ENCODE measurements at regions not wholly inside any gene's neighbourhood (a gene's known extent, or its start where the extent isn't known, plus 50 kb on each side); places are given as distances from the start of the nearest gene placed in this dataset.

DNA sequence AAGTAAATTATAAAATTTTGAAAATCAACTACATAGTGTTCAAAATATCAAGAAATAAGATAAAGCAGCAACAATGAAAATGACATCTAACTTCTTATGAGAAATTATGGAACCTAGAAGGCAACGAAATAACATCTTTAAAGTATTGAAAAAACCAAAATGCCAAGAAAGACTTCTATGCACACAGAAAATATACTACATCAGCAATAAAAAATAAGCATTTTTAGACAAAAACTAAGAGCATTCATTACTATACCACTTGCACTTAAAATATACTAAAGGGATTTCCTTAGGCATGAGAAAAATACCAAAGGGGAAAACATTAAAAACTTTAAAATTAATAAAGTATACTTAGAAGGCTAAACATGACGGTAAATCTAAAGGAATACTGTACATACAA lies 556.3 kb downstream of the NUP35 start:
- no peak for TF ChIP-seq ZBTB7A (IDR thresholded peaks at IDR 0.05; ENCODE audit: low read depth)
- no peak for TF ChIP-seq TCF12 (IDR thresholded peaks at IDR 0.05; ENCODE audit: low read depth)
- TF ChIP-seq MAX (IDR thresholded peaks at IDR 0.05): no peak
- TF ChIP-seq CREB1 (IDR thresholded peaks at IDR 0.05; ENCODE audit: low read depth): no peak
- no peak for TF ChIP-seq YY1 (IDR thresholded peaks at IDR 0.05; ENCODE audit: low read depth)
- no peak for TF ChIP-seq USF1 (IDR thresholded peaks at IDR 0.05)
- TF ChIP-seq FOXM1 (IDR thresholded peaks at IDR 0.05; ENCODE audit: borderline replicate concordance, low read depth): no peak
- TF ChIP-seq RAD21 (IDR thresholded peaks at IDR 0.05; ENCODE audit: low read depth): no peak
- TF ChIP-seq, protein P1, sequence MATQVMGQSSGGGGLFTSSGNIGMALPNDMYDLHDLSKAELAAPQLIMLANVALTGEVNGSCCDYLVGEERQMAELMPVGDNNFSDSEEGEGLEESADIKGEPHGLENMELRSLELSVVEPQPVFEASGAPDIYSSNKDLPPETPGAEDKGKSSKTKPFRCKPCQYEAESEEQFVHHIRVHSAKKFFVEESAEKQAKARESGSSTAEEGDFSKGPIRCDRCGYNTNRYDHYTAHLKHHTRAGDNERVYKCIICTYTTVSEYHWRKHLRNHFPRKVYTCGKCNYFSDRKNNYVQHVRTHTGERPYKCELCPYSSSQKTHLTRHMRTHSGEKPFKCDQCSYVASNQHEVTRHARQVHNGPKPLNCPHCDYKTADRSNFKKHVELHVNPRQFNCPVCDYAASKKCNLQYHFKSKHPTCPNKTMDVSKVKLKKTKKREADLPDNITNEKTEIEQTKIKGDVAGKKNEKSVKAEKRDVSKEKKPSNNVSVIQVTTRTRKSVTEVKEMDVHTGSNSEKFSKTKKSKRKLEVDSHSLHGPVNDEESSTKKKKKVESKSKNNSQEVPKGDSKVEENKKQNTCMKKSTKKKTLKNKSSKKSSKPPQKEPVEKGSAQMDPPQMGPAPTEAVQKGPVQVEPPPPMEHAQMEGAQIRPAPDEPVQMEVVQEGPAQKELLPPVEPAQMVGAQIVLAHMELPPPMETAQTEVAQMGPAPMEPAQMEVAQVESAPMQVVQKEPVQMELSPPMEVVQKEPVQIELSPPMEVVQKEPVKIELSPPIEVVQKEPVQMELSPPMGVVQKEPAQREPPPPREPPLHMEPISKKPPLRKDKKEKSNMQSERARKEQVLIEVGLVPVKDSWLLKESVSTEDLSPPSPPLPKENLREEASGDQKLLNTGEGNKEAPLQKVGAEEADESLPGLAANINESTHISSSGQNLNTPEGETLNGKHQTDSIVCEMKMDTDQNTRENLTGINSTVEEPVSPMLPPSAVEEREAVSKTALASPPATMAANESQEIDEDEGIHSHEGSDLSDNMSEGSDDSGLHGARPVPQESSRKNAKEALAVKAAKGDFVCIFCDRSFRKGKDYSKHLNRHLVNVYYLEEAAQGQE (IDR thresholded peaks at IDR 0.05; ENCODE audit: low read depth): no peak
- TF ChIP-seq EP300 (IDR thresholded peaks at IDR 0.05; ENCODE audit: borderline replicate concordance): no peak

DNA sequence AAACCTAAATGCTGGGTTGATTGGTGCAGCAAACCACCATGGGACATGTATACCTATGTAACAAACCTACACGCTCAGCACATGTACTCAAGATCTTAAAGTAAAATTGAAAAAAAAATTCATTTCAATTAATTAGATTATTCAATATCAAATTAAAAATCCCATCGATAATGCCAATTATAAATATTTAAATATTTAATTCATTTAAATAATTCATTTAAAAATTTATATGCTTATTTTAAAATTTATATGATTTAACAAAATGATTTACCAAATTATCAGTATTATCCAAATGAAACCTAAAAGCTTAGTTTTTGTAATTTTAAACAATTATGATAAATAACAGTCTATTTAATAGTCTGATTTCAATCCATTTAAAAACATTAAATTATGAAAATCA lies 560.4 kb downstream of the NUP35 start:
- TF ChIP-seq CREB1 (IDR thresholded peaks at IDR 0.05; ENCODE audit: low read depth) (no peak), CEBPB (IDR thresholded peaks at IDR 0.05) (no peak), EP300 (IDR thresholded peaks at IDR 0.05; ENCODE audit: borderline replicate concordance) (no peak), ZBTB7A (IDR thresholded peaks at IDR 0.05; ENCODE audit: low read depth) (no peak), TEAD4 (IDR thresholded peaks at IDR 0.05) (no peak), FOXM1 (IDR thresholded peaks at IDR 0.05; ENCODE audit: borderline replicate concordance, low read depth) (no peak), RAD21 (IDR thresholded peaks at IDR 0.05; ENCODE audit: low read depth) (no peak), EGR1 (IDR thresholded peaks at IDR 0.05) (no peak)
- TF ChIP-seq, protein P1 (IDR thresholded peaks at IDR 0.05; ENCODE audit: low read depth): no peak

DNA sequence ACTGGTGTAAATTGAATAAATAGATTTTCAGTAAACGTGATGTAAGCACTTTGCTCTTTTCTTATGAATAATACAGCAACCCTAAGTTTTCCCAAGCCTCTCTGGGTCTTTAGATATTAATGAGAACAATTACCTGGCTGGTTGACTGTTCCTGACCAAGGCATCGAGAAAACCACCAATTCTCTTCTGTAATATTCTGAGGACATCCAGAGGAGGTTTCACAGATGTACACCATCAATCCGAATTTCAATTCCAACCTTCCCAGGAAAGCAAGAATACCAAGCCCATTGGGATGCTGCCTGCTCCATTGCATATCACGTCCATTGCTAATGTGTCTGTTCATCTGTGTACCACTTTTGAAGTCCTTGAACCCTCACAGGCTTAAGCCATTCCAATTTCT lies 571.8 kb downstream of the NUP35 start:
- TF ChIP-seq EGR1 (IDR thresholded peaks at IDR 0.05) (no peak), NFIC (IDR thresholded peaks at IDR 0.05) (no peak), YY1 (IDR thresholded peaks at IDR 0.05; ENCODE audit: low read depth) (no peak), FOXM1 (IDR thresholded peaks at IDR 0.05; ENCODE audit: borderline replicate concordance, low read depth) (no peak), EP300 (IDR thresholded peaks at IDR 0.05; ENCODE audit: borderline replicate concordance) (no peak), TAF1 (IDR thresholded peaks at IDR 0.05; ENCODE audit: low read depth) (no peak), ZBTB7A (IDR thresholded peaks at IDR 0.05; ENCODE audit: low read depth) (no peak), CREB1 (IDR thresholded peaks at IDR 0.05; ENCODE audit: low read depth) (no peak), USF1 (IDR thresholded peaks at IDR 0.05) (no peak), CEBPB (IDR thresholded peaks at IDR 0.05) (no peak), MAX (IDR thresholded peaks at IDR 0.05) (no peak), TEAD4 (IDR thresholded peaks at IDR 0.05) (no peak), RAD21 (IDR thresholded peaks at IDR 0.05; ENCODE audit: low read depth) (no peak), TCF12 (IDR thresholded peaks at IDR 0.05; ENCODE audit: low read depth) (no peak)
- TF ChIP-seq, protein P1 (IDR thresholded peaks at IDR 0.05; ENCODE audit: low read depth): no peak

DNA sequence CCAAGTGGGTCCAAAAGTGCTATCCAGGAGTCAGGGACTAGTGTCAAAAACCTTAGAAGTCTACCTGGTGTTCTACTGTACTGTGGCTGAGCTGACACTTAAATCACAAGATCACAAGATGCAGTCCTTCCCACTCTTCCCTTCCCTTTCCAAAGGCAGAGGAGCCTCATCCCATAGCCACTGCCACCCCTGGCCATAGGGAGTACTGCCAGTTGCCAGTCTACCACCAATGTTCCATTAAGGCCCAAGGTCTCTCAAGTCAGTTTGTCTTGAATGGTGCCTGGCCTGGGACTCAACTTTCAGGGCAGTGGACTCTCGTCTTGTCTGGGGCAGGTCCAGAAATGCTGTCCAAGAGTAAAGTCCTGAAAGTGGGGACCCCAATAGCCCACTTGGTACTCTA lies 585.6 kb downstream of the NUP35 start:
- no peak for TF ChIP-seq USF1 (IDR thresholded peaks at IDR 0.05)
- TF ChIP-seq YY1 (IDR thresholded peaks at IDR 0.05; ENCODE audit: low read depth): no peak
- no peak for TF ChIP-seq RAD21 (IDR thresholded peaks at IDR 0.05; ENCODE audit: low read depth)
- TF ChIP-seq FOXM1 (IDR thresholded peaks at IDR 0.05; ENCODE audit: borderline replicate concordance, low read depth): no peak
- TF ChIP-seq ZBTB7A (IDR thresholded peaks at IDR 0.05; ENCODE audit: low read depth): no peak
- TF ChIP-seq, protein P1 (IDR thresholded peaks at IDR 0.05; ENCODE audit: low read depth): no peak
- TF ChIP-seq EGR1 (IDR thresholded peaks at IDR 0.05): no peak
- TF ChIP-seq CEBPB (IDR thresholded peaks at IDR 0.05): no peak
- TF ChIP-seq TCF12 (IDR thresholded peaks at IDR 0.05; ENCODE audit: low read depth): no peak
- TF ChIP-seq EP300 (IDR thresholded peaks at IDR 0.05; ENCODE audit: borderline replicate concordance): no peak
- TF ChIP-seq MAX (IDR thresholded peaks at IDR 0.05): no peak
- no peak for TF ChIP-seq NFIC (IDR thresholded peaks at IDR 0.05)
- TF ChIP-seq CREB1 (IDR thresholded peaks at IDR 0.05; ENCODE audit: low read depth): no peak
- no peak for TF ChIP-seq TEAD4 (IDR thresholded peaks at IDR 0.05)
- no peak for TF ChIP-seq TAF1 (IDR thresholded peaks at IDR 0.05; ENCODE audit: low read depth)
